Stimulated activated CD8-positive, alpha-beta memory T cell treated with anti-CD3 and anti-CD28 coated beads, Interleukin-2, amount 100 ng/mL, for 48 hours (primary cell): ENCODE measurements at regions not wholly inside any gene's neighbourhood (a gene's known extent, or its start where the extent isn't known, plus 50 kb on each side); places are given as distances from the start of the nearest gene placed in this dataset.

Experiments
- DNase-seq, 2 donors: peaks; one replicate each; pipeline ENCODE4 v3.0.0-alpha.2; 2020; ENCODE audit warnings: low read depth in 2 of 2

DNA sequence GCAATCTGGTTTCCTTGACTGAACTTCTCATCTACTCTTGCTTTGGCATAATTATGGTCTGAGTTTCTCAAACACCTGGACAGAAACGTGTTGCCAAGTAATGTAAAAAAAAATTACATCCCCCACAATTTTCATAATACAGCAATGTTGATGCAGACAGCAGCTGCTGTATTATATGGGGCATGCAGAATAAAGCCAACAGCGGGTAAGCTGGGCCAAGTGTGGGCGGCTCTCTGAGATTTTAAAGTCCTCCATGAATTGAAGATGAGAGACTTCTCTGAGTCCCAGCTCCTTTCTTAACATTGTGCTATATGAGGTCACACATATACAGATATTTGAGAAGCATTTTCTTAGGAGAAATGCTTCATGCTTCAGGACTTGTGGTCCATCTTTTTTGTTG, 881.2 kb downstream of the GALC start:
- no peak for DNase-seq

DNA sequence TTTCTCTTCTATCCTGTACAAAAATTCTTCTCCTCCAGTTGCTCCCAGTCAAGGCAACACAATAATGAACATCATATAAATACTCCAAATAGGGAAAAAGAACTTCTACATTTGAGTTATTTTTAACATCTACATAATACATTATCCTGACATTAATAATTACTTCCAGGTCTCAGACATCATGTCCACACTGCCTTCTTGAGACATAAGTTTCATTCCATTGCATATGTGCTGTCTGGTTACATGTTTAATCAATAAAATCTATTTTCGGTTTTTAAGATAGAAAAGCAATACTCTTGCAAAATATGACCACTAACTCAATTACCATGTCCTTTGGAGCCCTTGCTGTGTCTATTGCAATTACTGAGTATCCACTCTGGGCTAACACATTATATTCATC, 881.9 kb downstream of the GALC start:
- no peak for DNase-seq

DNA sequence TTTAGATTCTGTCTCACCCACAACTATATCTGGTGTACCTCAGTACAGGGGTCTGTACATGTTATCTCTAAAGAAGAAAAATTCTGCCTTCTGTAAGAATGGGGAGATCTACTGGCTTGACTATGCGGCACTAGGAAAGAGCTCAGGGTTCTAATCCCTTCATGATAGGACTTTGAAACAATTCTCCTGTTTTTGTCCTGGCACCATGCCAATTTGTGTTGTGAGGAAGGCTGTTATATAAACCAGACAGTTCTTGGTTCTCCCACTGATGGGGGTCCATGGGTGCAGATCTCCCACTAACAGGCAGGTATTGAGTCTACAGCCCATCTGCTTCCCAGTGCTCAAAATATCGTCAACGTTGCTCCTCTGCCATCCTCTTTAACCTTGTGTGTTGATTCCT, 883.7 kb downstream of the GALC start:
- no peak for DNase-seq

DNA sequence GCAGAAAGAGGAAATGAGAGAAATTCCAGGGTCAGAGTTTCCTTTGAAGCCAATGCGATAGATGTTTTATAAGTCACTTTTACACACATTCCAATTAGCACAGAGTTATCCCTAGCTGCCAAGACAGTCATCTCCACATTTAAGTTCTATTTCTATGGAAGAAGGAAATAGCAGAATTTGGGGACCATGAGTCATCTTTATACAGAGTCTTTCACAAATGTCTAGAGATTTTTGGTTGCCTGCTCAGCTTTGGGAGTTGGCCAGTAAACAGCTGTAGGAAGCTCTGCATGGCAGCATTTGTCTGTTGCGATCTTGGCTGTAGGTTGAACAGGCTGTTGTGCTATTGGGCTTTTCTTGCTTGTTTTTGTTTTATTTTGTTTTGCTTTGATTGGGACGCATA, 884.3 kb downstream of the GALC start:
- DNase-seq: no peak

DNA sequence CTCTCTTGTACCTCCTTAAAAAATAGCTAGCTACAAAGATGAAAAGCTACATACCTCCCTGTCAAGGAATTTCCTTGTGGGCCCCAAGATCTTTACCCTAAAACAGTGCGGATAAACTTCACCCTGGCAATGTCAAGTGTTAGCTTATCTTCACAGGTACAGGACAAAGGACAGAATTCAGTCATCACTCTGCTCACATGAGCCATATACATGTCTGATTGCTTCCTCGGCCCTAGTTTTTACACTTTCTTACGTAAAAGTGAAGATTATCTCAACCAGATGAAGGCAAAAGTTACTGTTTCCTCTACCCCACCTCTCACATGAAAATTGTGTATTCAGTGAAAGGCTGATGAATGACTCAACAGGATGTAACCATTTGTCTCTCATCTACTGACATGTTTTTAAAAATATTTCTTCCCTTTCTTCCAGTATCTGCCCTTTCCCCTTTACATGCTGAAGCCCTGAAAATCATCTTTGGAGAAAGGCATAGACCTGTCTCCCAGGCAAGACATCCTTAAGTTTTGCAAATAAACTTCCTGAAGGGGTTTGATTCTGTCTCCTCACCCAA, 890.1 kb downstream of the GALC start:
- DNase-seq: no peak

DNA sequence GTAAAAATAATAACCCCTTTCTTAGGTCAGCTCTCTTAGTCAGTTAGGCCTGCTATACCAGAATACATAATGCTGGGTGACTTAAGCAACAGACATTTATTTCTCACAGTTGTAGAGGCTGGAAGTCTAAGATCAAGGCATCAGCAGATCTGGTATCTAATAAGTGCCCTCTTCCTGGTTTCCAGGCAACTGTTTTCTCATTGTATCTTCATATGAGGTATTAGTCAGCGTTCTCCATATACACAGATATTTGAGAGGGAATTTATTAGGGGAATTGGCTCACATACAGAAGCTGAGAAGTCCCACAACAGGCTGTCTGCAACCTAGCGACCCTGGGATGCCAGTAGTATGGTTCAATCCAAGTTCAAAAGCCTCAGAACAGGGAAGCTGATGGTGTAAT, 896.0 kb downstream of the GALC start:
- no peak for DNase-seq

DNA sequence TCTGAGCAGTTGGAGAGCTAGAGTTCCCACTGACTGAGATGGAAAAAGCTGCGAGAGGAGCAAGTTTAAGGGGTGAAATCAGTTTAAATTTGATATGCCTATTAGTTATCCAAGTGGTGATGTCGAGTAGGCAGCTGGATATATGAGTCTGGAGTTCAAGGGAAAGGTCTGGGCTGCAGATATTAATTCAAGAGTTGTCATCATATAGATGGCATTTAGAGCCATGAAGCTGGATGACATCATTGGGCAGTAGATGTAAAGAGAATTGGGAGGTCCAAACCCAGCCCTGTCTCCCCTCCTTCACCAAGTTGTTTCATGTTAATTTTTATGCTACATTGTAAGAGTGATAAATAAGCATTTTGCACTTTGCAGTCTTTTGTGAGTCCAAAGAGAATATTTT, 898.1 kb downstream of the GALC start:
- DNase-seq: no peak

DNA sequence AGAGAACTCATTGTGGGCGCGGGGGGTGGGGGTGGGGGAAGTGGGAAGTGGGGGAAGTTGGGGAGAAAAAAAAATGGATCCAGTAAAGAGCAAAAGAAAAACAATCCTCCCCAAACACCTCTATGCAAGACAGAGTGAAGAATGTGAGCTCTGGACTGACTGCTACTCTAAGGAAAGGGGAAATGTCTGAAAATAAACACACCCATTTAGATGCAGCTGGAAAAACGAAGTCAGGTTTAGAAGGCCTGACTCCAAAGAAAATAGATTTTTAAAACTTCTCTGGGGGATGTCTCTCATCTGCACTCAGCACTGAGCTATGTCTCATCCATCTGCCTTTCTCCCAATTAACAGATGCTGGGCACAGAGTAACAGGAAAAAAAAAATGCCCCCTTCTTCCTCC, 904.4 kb downstream of the GALC start:
- no peak for DNase-seq

DNA sequence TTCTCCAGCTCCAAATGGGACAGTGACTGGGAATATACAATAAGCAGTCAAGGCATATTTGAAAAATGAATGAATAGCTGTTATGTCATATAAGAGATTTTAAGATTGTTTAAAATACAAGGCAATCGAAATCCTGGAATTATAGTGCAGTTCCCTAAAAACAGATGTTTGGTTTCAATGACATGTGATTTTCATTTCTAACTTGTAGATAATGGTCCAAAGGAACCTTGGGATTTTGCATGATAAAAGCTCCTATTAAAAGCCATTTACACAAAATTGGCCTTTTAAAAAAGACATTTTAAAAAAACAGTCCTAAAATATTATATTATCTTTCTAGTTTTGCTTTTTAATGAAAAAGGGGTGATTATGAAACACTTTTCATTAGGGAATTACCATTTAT, 905.1 kb downstream of the GALC start:
- DNase-seq: no peak

DNA sequence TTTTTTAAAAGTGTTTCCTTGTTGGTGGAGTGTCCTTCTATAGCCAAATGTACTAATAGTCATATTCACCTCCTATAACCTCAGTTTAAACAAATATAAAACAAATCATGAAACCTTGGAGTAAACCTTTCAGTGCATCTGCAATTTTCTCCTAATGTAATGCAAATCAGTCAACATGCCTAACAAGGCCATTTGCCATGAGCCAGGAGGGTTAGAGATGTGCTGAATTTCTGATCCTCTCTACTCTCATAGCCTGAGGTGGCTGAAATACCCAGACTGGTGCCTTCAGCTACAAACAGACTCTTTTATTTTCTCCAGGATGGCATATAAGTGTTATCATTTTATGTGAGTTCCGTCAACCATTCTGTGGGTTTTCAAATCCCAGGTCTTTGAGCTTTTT, 908.1 kb downstream of the GALC start:
- no peak for DNase-seq

DNA sequence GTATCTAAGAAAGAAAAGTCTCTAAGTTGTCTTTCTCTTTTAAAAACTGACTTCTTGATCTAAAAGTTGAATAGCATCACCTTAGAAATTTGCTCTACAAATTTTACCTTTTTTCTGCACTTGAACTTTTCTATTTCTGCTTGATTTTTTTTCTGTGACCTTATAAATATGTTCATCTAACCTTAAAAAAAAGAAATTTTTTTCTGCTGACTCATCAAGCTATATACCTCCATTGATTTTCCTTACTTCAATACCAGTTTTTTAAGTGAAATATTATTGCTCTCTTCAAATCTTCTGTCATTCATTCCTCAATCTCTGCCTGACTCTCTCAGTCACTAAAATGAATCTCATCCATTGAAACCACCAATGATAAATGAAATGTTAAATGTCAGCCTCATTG, 910.1 kb downstream of the GALC start:
- no peak for DNase-seq

DNA sequence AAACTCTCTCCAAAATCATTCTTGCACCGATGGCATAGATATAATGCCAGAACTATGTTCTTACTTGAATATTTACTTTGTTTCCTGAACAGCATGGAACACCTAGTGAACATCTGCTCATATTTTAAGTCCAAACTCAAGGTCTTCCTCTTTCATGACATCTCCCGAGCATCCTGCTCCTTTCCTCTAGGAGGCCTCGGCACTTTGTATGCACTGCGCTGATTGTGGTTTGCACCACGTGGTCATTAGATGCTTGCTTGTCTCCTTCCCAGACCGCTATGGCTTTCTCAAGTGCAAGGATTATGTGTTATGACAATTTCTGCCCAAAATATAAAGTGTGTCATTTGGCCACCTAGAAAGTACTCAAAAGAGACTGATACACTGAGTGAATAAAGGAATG, 912.0 kb downstream of the GALC start:
- no peak for DNase-seq

DNA sequence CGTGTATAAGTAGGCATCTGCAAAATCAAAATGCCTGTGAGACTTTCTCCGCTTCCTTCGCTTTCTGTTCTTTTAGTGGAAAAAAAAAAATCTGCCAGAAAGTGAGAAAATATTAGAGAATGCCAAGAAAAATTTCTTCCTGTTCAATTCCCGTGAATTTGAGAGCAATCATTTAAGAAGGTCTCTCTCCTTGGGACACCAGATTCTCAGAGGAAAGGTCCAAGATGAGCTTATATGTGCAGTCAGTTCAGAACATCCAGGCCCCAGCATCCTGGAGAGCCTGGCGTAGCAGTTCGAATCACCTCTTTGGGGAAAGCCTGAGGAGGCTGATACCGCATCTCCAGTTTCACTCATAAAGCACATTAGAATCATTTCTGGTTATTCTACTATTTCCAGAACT, 912.8 kb downstream of the GALC start:
- DNase-seq: no peak

DNA sequence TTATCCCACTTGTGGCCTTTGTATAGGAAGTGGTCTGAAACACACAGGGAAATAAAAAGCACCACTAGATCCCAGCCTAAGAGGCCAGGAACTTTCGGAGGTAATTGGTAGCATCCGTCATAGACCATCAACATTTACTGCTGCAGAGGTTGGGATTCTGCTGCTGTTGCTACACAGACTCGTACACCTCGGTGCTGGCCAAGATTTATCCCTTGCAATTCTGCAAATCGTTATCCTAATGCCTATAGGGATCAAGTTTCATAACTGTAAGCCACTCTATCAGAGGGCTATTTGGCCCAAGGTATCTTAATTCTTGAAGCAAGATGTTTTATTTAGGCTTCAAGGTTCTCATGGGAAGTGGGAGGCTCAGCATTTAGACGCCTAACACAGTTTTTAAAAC, 913.6 kb downstream of the GALC start:
- no peak for DNase-seq

DNA sequence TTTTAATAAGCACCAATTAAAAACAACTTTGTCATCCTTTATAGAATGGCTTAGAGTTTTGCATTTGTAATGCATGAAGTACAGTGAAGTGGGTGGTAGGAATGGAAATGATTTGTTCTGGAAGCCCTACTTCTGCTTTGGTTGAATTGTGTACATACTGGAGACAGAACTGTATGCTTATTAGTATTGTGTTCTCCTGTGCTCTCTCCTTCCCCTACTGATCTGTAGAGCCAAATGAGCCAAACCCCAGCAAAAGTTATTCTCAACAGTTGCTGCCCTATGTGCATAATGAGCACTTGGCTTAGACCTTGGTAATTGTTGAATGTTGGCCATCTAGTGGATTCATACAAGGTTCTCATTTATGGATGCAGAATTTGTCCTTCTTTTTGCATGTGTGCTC, 916.1 kb downstream of the GALC start:
- DNase-seq: no peak

DNA sequence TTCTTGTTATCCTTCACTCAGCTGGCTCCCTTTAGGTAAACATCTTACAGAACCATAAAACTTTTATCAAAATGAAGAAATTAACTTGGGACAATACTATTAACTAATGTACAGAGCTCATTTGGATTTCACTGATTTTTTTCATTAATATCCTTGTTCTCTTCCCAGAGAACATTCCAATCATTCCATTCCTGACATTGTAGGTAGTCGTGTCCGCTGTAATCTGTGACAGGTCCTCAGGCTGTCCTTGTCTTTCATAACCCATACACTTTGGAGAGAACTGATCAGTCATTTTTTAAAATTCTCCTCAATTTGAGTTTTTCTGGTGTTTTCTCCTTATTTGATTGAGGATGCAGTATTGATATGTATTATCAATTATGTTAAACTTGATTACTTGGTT, 916.8 kb downstream of the GALC start:
- no peak for DNase-seq

DNA sequence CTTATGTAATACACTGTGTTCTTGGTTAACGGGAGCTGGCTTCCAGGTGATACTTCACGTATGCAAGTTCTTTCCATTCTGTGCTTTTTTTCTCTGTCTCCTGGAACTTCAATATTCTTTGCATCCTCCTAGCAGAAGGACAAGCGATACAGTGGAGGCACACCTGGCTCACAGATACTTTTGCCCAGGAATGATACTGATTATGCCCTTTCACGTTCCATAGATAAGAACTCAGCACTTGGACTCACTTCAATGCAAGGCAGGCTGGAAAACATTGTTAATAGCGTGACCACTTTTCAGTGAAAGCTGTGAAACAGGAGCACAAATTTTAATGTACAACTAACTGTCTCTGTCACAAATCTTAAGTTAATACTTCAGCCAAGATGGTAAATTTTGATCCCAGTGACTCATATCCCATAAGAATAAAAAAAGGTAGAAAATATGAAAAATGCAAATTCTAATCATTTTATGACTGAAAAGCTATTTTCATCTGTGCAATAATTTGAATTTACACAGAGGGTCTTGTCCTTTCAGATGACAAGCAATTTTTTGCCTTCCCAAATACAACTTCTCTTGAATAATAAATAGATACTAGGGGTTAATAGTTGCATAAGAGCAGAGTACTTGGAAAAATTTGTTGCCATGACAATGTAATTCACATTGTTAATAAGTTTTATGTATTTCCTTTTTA, 919.0 kb downstream of the GALC start:
- no peak for DNase-seq

DNA sequence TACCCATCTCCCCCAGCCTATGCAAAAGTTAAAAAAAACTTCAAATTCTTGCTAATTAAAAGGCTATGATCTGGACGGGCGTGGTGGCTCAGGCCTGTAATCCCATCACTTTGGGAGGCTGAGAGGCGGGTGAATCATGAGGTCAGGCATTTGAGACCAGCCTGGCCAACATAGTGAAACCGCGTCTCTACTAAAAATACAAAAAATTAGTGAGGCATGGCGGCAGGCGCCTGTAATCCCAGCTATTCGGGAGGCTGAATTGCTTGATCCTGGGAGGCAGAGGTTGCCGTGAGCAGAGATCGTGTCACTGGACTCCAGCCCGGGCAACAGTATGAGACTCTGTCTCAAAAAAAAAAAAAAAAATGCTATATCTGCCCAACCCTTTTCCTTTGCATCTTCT, 925.4 kb downstream of the GALC start:
- DNase-seq: no peak

DNA sequence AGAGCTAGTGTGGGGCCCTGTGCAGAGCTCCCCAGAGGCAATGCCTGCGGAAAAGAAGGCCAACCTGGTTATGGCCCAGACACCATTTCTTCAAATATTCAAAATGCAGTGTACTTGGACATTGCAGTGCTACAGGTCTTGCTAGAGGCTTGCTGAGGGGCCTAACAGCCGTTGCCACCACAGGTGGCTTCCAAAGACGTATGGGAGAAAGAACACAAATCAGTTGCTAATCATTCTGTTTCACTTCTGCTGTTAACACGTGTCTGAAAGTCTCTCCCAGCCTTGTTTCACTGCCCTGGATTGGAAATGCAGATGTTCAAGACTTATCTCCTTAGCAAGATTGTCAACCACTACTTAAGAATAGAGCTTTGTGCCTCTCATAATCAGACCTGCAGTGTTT, 925.9 kb downstream of the GALC start:
- DNase-seq: no peak

DNA sequence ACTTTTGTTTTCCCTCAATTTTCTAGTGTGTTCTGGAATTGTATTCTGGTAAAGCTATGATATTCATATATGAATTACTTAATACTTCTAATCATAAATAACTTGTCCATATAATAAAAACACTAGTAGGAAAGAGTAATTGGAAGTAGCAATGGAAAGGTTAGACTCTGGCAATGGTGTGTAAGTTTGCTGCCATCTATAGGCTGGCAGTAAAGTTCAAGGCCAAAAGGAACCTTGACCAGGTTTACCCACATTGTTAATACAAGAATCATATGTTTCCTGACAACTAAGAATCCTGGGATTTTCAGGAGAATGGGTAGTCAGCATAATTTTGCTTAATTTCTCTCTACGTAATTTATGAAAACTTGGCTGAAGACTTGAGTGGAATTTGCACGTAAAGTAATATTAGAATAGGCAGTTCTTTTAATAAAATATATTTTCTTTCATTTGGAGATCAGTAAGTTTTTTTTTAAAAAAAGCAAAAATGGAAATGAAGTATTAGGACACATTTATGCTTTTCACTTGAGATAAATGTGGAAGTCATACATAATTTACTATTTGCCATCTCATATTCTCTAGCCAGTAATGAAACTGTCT, 926.7 kb downstream of the GALC start:
- DNase-seq: no peak

DNA sequence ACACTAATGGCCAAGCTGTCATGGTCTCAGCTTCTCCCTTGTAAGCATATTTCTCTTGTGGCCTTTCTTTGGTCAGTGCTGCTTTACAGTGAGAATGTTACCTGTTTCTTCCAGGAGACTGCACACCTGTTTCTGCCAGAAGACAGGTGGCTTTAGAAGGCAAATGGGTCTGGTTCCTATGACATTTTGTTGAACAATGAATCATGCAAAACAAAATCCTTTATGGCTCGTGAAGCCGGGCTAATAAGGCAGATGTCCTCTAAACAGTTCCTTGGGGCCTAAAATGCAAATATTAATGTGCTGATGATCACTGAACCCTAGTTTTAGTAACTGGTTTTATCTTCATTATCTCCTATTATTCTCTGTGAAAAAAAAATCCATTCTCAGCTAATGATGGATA, 927.6 kb downstream of the GALC start:
- DNase-seq: no peak

DNA sequence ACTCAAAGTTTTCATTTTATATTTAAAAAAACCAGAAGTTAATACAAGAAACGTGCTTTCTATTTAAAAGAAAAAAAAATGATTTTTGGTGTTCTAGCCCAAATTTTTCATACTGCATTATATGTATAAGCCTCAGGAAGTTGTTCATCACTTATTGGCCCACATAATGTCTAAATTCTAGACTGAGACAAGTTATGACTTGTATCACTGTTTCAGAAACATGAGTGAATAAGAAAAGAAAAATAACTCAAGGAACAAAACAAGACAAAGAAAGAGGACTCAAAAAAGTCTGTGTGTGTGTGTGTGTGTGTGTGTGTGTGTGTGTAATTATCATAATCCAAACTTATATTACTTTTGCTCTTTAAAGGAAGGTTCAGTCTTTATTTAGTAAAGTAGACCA, 929.8 kb downstream of the GALC start:
- no peak for DNase-seq

DNA sequence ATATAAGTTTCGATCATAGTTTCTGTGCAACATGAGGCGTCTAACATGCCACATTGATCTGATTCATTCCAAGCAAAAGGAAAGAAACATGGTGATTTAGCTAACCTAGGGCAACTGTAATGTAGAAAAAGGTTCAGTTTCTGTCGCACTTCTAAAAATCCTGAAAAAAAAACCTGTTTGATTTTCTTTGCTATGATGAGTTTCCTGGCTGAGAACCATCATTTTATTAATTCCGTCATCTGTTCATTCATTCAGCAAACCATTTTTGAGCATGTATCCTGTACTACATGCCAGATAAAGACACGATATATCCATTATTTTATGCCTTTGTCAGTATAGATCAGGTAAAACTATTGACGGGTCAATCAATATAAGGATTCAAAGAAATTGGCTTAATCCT, 932.6 kb downstream of the GALC start:
- no peak for DNase-seq
